VCaP (cell line): ENCODE measurements at regions not wholly inside any gene's neighbourhood (a gene's known extent, or its start where the extent isn't known, plus 50 kb on each side); places are given as distances from the start of the nearest gene placed in this dataset.

Experiments used
- H3K27ac ChIP-seq: fragments of 450-650 bp; 2 replicates; pipeline ENCODE4 v1.5.1; 2017
- TF ChIP-seq, protein P1 (sequence below): fragments of 450-650 bp; conservative IDR thresholded peaks from 2 replicates; pipeline ENCODE4 v1.5.1; 2017; ENCODE audit warnings: mild to moderate bottlenecking, moderate library complexity

DNA sequence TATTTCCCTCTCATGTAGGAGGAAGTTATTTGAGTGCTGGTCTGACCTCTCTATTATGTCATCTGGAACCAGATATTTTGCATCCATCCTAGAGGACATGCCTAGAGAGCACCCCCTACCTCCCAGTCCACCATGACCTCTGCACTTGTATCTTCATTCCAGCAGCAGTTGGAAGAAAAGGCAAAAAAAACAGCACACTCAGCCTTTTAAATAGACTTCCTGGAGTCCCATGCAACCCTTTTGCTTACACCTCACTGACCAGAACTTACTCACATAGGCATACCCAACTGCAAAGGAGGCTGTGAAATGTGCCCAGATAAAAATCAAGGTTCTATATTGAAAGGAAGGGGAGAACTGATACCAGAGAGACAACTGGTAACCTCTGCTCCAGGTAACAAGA is 92.3 kb upstream of the FHIT start:
- TF ChIP-seq, protein P1, sequence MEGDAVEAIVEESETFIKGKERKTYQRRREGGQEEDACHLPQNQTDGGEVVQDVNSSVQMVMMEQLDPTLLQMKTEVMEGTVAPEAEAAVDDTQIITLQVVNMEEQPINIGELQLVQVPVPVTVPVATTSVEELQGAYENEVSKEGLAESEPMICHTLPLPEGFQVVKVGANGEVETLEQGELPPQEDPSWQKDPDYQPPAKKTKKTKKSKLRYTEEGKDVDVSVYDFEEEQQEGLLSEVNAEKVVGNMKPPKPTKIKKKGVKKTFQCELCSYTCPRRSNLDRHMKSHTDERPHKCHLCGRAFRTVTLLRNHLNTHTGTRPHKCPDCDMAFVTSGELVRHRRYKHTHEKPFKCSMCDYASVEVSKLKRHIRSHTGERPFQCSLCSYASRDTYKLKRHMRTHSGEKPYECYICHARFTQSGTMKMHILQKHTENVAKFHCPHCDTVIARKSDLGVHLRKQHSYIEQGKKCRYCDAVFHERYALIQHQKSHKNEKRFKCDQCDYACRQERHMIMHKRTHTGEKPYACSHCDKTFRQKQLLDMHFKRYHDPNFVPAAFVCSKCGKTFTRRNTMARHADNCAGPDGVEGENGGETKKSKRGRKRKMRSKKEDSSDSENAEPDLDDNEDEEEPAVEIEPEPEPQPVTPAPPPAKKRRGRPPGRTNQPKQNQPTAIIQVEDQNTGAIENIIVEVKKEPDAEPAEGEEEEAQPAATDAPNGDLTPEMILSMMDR, result no peak
- H3K27ac ChIP-seq, result no peak overlapping the region

- TF ChIP-seq, protein P1, result no peak
- H3K27ac ChIP-seq, result no peak overlapping the region
Measured at GRCh38 chr3:61345020-61345419, 93.8 kb upstream of the FHIT start.

DNA sequence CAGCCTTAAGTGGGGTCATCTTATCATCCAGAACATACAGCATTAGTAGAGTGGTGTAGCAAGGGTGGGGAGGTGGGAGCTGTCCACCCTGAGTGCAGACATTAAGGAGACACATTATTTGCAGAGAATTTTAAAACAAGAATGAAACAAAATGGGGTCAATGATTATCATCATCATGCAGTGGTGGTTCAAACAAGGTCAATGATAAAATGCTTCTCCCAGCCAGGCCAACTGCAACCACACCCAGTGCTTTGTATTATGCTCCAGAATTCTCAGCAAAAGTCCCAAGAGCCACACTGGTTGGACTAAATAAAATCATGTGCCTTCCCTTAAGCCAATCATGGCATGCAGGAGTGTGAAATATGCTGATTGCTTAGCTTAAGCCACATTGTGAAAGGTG is 96.7 kb upstream of the FHIT start:
- TF ChIP-seq, protein P1, result no peak
- no peak overlapping the region for H3K27ac ChIP-seq

DNA sequence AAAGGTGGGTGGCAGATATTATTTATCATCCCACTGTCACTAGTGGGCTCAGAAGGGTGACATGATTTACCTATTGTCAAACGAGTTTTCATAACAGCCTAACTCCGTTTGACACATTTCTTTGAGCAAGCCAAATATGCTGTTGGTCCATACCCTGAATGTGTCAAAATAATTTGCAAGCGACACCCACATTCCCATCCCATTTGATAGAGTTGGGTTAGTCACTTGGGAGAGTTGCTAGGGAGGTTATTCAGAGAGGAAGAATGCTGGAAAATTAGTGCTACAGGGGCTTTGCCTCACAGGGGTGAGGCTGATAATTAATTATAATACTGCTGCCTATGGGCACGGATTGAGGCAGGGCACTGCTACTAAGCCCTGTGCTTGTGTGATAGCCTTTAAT is 98.5 kb upstream of the FHIT start:
- no peak overlapping the region for H3K27ac ChIP-seq

DNA sequence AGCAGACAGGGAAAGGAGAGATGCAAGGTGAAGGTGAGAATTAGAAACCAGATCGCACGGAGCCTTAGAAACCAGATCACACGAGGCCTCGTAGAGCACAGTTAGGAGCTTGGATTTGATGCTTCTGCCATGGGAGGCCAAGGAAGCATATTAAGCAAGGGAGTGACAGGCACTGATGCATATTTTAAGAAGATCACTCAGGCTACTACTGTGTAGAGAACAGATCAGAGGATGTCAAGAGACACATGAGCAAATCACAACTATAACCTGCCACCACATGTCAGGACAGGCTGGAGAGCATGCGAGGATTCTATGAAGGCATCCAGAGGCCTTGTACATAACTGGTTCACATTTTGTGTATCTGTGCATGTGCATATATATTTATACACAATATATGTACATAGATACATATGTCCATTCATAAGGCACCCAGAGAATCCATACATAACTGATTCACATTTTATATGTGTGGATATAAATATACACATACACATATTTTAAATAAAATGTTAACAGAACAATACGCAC is 99.6 kb upstream of the FHIT start:
- TF ChIP-seq, protein P1, result no peak
- H3K27ac ChIP-seq, result no peak overlapping the region

More for the DNA sequence above, 98.5 kb upstream of the FHIT start:
- TF ChIP-seq, protein P1, result no peak

- H3K27ac ChIP-seq, result no peak overlapping the region
- TF ChIP-seq, protein P1, result no peak
Measured at GRCh38 chr3:61352306-61352705, 101.1 kb upstream of the FHIT start.

DNA sequence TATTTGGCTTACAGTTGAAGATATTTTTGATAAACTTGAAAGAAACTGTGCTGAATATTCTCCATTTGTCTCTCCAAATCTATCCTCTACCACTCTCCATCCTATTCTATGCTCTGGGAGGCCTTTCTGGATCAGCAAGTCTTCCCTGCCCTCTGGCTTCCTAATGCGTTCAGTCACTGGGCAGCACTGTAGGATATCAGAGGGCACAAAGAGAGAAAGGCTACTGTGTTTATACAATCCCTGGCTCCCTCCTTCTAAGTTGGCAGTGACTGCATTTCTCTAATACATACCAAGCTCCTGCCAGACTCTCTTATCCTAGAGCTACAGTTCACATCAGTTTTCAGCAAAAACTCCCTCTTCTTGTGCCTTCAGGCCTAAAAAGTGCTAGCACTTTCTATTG is 102.1 kb upstream of the FHIT start:
- H3K27ac ChIP-seq, result no peak overlapping the region
- TF ChIP-seq, protein P1, result no peak

GRCh38 chr3:61354604-61355003 is 103.4 kb upstream of the FHIT start:
- no peak overlapping the region for H3K27ac ChIP-seq
- TF ChIP-seq, protein P1, result no peak
